OCI-LY7 (cell line): ENCODE measurements at regions not wholly inside any gene's neighbourhood (a gene's known extent, or its start where the extent isn't known, plus 50 kb on each side); places are given as distances from the start of the nearest gene placed in this dataset.

ENCODE experiments used
- BruUV-seq: library from RNA; stranded (reverse); fragments of 400-500 nt; replicated peaks from 2 replicates; lab custom pipeline; 2021; lab: Mats Ljungman, UMichigan
- CTCF ChIA-PET: fragments of 300-600 bp; sonication (Branson Sonifier 250); formaldehyde crosslinking; loops from one replicate; lab custom pipeline; 2022; ENCODE audit warnings: antibody characterized with exemption; ENCODE audit not compliant: unreplicated experiment; lab: Charles Lee
- POLR2A ChIA-PET: fragments of 300-600 bp; sonication (Branson Sonifier 250); formaldehyde crosslinking; loops from one replicate; lab custom pipeline; 2022; ENCODE audit warnings: antibody characterized with exemption; lab: Charles Lee
- DNase-seq: peaks from one replicate; pipeline ENCODE4 v3.0.0-alpha.2; 2015; ENCODE audit warnings: low spot score
- H2AFZ ChIP-seq: fragments of 200-600 bp; sonication (generic), shearing (Covaris generic); 2 replicates; pipeline ENCODE4 v1.6.1; 2014; ENCODE audit warnings: mild to moderate bottlenecking, antibody characterized with exemption, low read length, moderate library complexity
- H3K27ac ChIP-seq: fragments of 200-600 bp; sonication (generic); 2 replicates; pipeline ENCODE4 v1.5.1; 2014; ENCODE audit warnings: mixed run types, low read depth, mild to moderate bottlenecking, moderate library complexity, low read length, inconsistent platforms; ENCODE audit not compliant: poor library complexity, severe bottlenecking
- H3K36me3 ChIP-seq: fragments of 200-600 bp; sonication (generic); 2 replicates; pipeline ENCODE4 v1.6.1; 2014; ENCODE audit warnings: mild to moderate bottlenecking, antibody characterized with exemption, low read length, moderate library complexity, mixed read lengths; ENCODE audit not compliant: insufficient read depth
- H3K4me1 ChIP-seq: fragments of 200-600 bp; sonication (generic); 2 replicates; pipeline ENCODE4 v1.5.1; 2014; ENCODE audit warnings: mild to moderate bottlenecking, low read length; ENCODE audit not compliant: insufficient read depth, poor library complexity, severe bottlenecking
- H3K4me2 ChIP-seq: fragments of 200-600 bp; sonication (generic); 2 replicates; pipeline ENCODE4 v1.6.1; 2014; ENCODE audit warnings: mild to moderate bottlenecking, low read length
- H3K4me3 ChIP-seq: fragments of 200-600 bp; sonication (generic); 2 replicates; pipeline ENCODE4 v1.5.1; 2014; ENCODE audit warnings: mild to moderate bottlenecking, low read depth, low read length; ENCODE audit not compliant: poor library complexity, severe bottlenecking
- H3K79me2 ChIP-seq: fragments of 200-600 bp; sonication (generic); 2 replicates; pipeline ENCODE4 v1.6.1; 2016; ENCODE audit warnings: low read depth, mild to moderate bottlenecking, low read length, moderate library complexity, mixed read lengths; ENCODE audit not compliant: insufficient read depth
- H3K9me2 ChIP-seq: fragments of 200-600 bp; sonication (generic); 2 replicates; pipeline ENCODE4 v1.6.1; 2016; ENCODE audit warnings: mild to moderate bottlenecking, low read length, mixed read lengths; ENCODE audit not compliant: insufficient read depth
- H3K9me3 ChIP-seq: fragments of 200-600 bp; sonication (generic); 2 replicates; pipeline ENCODE4 v1.6.1; 2014; ENCODE audit warnings: mild to moderate bottlenecking, mixed run types, low read length, mixed read lengths
- H4K20me1 ChIP-seq: fragments of 200-600 bp; sonication (generic); 2 replicates; pipeline ENCODE4 v1.6.1; 2014; ENCODE audit warnings: mild to moderate bottlenecking, antibody characterized with exemption, low read length, moderate library complexity, mixed read lengths; ENCODE audit not compliant: insufficient read depth
- CTCF ChIP-seq: fragments of 200-600 bp; sonication (generic); conservative IDR thresholded peaks from 2 replicates; pipeline ENCODE4 v1.5.1; 2014; ENCODE audit warnings: mild to moderate bottlenecking, antibody characterized with exemption, low read length, moderate library complexity, mixed read lengths
- EZH2phosphoT487 ChIP-seq: fragments of 200-600 bp; sonication (generic); IDR thresholded peaks from 2 replicates; pipeline ENCODE4 v1.6.1; 2018; ENCODE audit warnings: low read depth, borderline replicate concordance, mild to moderate bottlenecking, mixed run types, antibody characterized with exemption, low read length, moderate library complexity, mixed read lengths
- intact Hi-C: fragments of 100-400 bp; cut with micrococcal nuclease; formaldehyde crosslinking; loops from one replicate; pipeline ENCODE4 v1.10.0; 2022; ENCODE audit not compliant: unreplicated experiment

DNA sequence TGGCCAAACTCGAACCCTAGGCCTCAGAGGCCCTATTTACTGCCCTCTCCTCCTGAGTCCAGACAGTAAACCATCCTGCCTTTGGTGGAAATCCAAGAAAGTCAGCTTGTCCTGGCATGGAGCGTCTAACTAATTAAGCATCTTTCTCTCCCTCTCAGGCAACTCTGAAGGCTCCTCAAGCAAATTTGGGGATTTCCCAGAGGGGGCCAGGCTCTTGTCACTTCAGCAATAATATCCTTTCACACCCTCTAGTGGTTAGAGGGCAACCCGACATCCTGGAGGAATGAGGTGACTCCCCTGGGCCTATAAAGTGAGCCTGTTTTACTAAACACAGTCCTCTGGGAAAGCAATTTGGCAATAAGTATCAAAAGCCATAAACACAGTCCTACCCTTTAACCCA is 60.4 kb downstream of the NOG start:
- no peaks in the 10 kb centered on the region; the same call in none of the 2 replicates for H3K9me3 ChIP-seq
- H3K9me2 ChIP-seq, result no peaks in the 10 kb centered on the region
- no peak for TF ChIP-seq EZH2phosphoT487
- peak; percentile 75 for TF ChIP-seq CTCF
- CTCF ChIA-PET, result no interaction called here
- no peaks in the 10 kb centered on the region for H3K4me1 ChIP-seq
- H2AFZ ChIP-seq, result no peak overlapping the region
- H3K4me3 ChIP-seq, result no peak overlapping the region
- H4K20me1 ChIP-seq, result no peaks in the 10 kb centered on the region
- DNase-seq, result peak; percentile 39
- H3K4me2 ChIP-seq, result no peak overlapping the region
- H3K36me3 ChIP-seq, result no peaks in the 10 kb centered on the region
- POLR2A ChIA-PET, result no interaction called here
- H3K27ac ChIP-seq, result no peak overlapping the region
- intact Hi-C loops, result loop anchor here (2.0 kb wide), 1 partner anchor 61 kb away; the partner anchor contains the start of gene NOG
- BruUV-seq, result no TSS peak
- H3K79me2 ChIP-seq, result no peaks in the 10 kb centered on the region

- Histone ChIP-seq H3K4me2 (no peak overlapping the region), H3K27ac (no peak overlapping the region), H3K79me2 (no peaks in the 10 kb centered on the region), H3K36me3 (no peaks in the 10 kb centered on the region), H3K9me2 (no peaks in the 10 kb centered on the region), H3K9me3 (no peaks in the 10 kb centered on the region; the same call in none of the 2 replicates), H3K4me3 (no peak overlapping the region), H4K20me1 (no peaks in the 10 kb centered on the region), H3K4me1 (no peaks in the 10 kb centered on the region), H2AFZ (no peak overlapping the region)
- intact Hi-C loops, result no loop called here
- BruUV-seq, result no TSS peak
- POLR2A ChIA-PET, result no interaction called here
- DNase-seq, result no peak
- CTCF ChIA-PET, result no interaction called here
- no peak for TF ChIP-seq EZH2phosphoT487
These were observed 63.3 kb downstream of the NOG start for GRCh38 chr17:56656701-56657327.

DNA sequence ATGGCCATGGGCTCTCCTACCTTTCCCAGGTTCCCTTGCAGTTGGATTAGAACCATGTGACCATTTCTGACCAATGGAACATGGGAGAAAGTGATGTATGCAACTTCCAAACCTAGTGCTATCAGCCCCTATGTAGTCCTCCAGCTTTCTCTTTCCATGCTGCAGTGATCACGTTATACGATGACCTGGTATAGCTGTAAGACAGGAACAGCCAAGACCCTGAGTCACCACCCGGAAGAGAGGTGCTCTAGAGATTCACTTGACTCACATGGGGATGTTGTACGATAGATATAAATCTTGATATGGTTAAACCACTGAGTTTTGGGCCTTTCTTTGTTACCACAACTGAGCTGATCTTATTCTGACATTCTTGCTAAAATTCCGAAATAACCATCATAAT is 65.1 kb downstream of the NOG start:
- no peak overlapping the region for H2AFZ ChIP-seq
- no peak for TF ChIP-seq CTCF
- H3K79me2 ChIP-seq, result no peaks in the 10 kb centered on the region
- intact Hi-C loops, result no loop called here
- H3K4me2 ChIP-seq, result no peak overlapping the region
- H3K4me1 ChIP-seq, result no peaks in the 10 kb centered on the region
- H4K20me1 ChIP-seq, result no peaks in the 10 kb centered on the region
- ChIA-PET POLR2A (interaction anchor here (0.5 kb wide), 1 partner anchor 159 kb away, joined by 3 read pairs; no protein-coding TSS in a partner anchor), CTCF (no interaction called here)
- no peak overlapping the region for H3K27ac ChIP-seq
- no peak overlapping the region for H3K4me3 ChIP-seq
- BruUV-seq, result no TSS peak
- H3K36me3 ChIP-seq, result no peaks in the 10 kb centered on the region
- no peak for DNase-seq
- no peaks in the 10 kb centered on the region for H3K9me2 ChIP-seq
- no peaks in the 10 kb centered on the region for H3K9me3 ChIP-seq
